H1 (cell line): ENCODE measurements at regions not wholly inside any gene's neighbourhood (a gene's known extent, or its start where the extent isn't known, plus 50 kb on each side); places are given as distances from the start of the nearest gene placed in this dataset.

Experiments
- CHD7 ChIP-seq: fragments of 300-600 bp; sonication (generic); IDR thresholded peaks from 2 replicates; pipeline ENCODE4 v1.7.1; 2012; ENCODE audit warnings: low read length, moderate library complexity, mild to moderate bottlenecking, inconsistent platforms; ENCODE audit not compliant: insufficient replicate concordance
- CTCF ChIP-seq, 3 experiments: IDR thresholded peaks; 1 replicate in 2 of 3; 2 replicates in 1 of 3; pipeline versions ENCODE4 v1.5.1 to v1.6.1; 2011; ENCODE audit warnings: low read length in 3 of 3, mild to moderate bottlenecking in 3 of 3, inconsistent platforms in 2 of 3, low read depth in 1 of 3, moderate library complexity in 1 of 3; ENCODE audit not compliant: insufficient read depth in 1 of 3; ENCODE audit errors: control extremely low read depth in 1 of 3
- EP300 ChIP-seq, 2 experiments: IDR thresholded peaks; 1 replicate in 1 of 2; 2 replicates in 1 of 2; pipeline ENCODE4 v1.6.1; 2011 to 2012; ENCODE audit warnings: low read depth in 2 of 2, low read length in 2 of 2, mild to moderate bottlenecking in 2 of 2, borderline replicate concordance in 1 of 2, inconsistent platforms in 1 of 2, moderate library complexity in 1 of 2
- EZH2 ChIP-seq: fragments of 200-600 bp; sonication (generic); IDR thresholded peaks from 2 replicates; pipeline ENCODE4 v1.7.1; 2012; ENCODE audit warnings: low read depth, mild to moderate bottlenecking, moderate library complexity, low read length, inconsistent platforms; ENCODE audit not compliant: severe bottlenecking
- POLR2A ChIP-seq, 2 experiments: IDR thresholded peaks; 1 replicate in 1 of 2; 2 replicates in 1 of 2; pipeline ENCODE4 v1.6.1; 2011; ENCODE audit warnings: low read depth in 2 of 2, low read length in 2 of 2, mild to moderate bottlenecking in 2 of 2; ENCODE audit errors: control extremely low read depth in 1 of 2
- SAP30 ChIP-seq: fragments of 300-600 bp; sonication (generic); IDR thresholded peaks from 2 replicates; pipeline ENCODE4 v1.7.1; 2012; ENCODE audit warnings: low read length, moderate library complexity, mild to moderate bottlenecking, inconsistent platforms; ENCODE audit not compliant: insufficient read depth, insufficient replicate concordance
- SIN3A ChIP-seq, 2 experiments: IDR thresholded peaks in 1 of 2; conservative IDR thresholded peaks in 1 of 2; 2 replicates each; pipeline ENCODE4 v1.6.1; 2011 to 2012; ENCODE audit warnings: low read length in 2 of 2, improper control_type of control experiment in 1 of 2, low read depth in 1 of 2, mild to moderate bottlenecking in 1 of 2
- SP4 ChIP-seq: IDR thresholded peaks from 2 replicates; pipeline ENCODE4 v1.6.1; 2012; ENCODE audit warnings: low read length, inconsistent platforms

- no peak for TF ChIP-seq POLR2A (IDR thresholded peaks at IDR 0.05; ENCODE audit: control extremely low read depth in 1 of 2, low read depth in 2 of 2, low read length in 2 of 2)
- TF ChIP-seq EP300 (IDR thresholded peaks at IDR 0.05; ENCODE audit: borderline replicate concordance in 1 of 2, low read depth in 2 of 2, low read length in 2 of 2) = no peak
- no peak for TF ChIP-seq EZH2
- no peak for TF ChIP-seq CTCF (IDR thresholded peaks at IDR 0.05; ENCODE audit: control extremely low read depth in 1 of 3, insufficient read depth in 1 of 3, low read depth in 1 of 3, low read length in 3 of 3)
- TF ChIP-seq CHD7 = no peak
- no peak for TF ChIP-seq SAP30
- TF ChIP-seq SP4 = no peak
- TF ChIP-seq SIN3A (conservative IDR thresholded peaks at IDR 0.05 in 1 of 2, IDR thresholded peaks at IDR 0.05 in 1 of 2; ENCODE audit: low read depth in 1 of 2, low read length in 2 of 2) = no peak
Measured at GRCh38 chr16:13315642-13316427, 414.4 kb downstream of the SHISA9 start.
